ENCODE measurements at regions not wholly inside any gene's neighbourhood (a gene's known extent, or its start where the extent isn't known, plus 50 kb on each side); places are given as distances from the start of the nearest gene placed in this dataset.

DNA sequence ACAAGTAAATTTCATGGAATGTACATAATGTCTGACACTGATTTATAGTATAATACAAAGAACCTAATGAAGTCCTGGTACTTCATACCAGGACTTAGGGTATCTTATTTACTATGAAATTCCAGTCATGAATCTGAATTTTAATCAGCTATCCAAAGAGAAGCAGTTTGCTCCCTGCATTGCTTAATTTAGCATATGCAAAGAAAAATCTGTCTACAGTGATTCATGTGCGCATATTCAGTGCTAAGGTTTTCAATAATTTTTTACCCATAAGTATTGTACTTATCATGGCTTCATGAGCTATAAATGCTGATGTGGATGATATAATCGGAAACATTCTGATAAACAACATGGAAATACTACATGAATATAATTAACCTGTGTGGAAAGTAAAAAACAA lies 185.6 kb upstream of the ARHGAP42 start:
- H3K36me3 ChIP-seq = no peaks in the 10 kb centered on the region
- H3K4me3 ChIP-seq = no peak overlapping the region
- H3K4me1 ChIP-seq = no peaks in the 10 kb centered on the region
- DNase-seq = no peak
- no peak for TF ChIP-seq POLR2A (IDR thresholded peaks at IDR 0.05)
- TF ChIP-seq, protein P1, sequence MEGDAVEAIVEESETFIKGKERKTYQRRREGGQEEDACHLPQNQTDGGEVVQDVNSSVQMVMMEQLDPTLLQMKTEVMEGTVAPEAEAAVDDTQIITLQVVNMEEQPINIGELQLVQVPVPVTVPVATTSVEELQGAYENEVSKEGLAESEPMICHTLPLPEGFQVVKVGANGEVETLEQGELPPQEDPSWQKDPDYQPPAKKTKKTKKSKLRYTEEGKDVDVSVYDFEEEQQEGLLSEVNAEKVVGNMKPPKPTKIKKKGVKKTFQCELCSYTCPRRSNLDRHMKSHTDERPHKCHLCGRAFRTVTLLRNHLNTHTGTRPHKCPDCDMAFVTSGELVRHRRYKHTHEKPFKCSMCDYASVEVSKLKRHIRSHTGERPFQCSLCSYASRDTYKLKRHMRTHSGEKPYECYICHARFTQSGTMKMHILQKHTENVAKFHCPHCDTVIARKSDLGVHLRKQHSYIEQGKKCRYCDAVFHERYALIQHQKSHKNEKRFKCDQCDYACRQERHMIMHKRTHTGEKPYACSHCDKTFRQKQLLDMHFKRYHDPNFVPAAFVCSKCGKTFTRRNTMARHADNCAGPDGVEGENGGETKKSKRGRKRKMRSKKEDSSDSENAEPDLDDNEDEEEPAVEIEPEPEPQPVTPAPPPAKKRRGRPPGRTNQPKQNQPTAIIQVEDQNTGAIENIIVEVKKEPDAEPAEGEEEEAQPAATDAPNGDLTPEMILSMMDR (IDR thresholded peaks at IDR 0.05) = no peak
- no peak for ATAC-seq
- H3K9me3 ChIP-seq = peaks cover 0 to 31% (median 7%) of the 10 kb centered on the region in 12 donors
- intact Hi-C loops (cut with DNase I) = no loop called here
- WGBS, 4 donors = 92 to 94% (median 93%) methylated on average over 2 of the region's 2 CpGs
- H3K27ac ChIP-seq = no peak overlapping the region
- H3K27me3 ChIP-seq = no peaks in the 10 kb centered on the region

DNA sequence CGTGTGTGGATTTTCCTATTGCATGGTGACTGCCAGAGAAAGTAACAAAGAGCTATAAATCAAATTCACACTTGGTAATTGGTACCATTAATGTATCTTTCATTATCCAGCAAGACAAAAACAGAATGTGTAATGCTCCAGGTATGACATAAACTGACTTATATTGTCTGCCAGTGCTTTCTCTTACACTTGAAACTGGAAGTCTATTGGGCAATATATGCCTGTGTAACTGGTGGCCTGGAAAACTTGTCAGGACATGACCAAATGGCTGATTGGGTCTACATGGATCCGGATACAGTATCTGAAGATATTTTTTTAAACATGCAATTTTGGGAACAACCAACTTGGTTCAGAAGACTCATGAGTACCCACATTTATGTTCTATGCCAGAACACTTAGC lies 174.6 kb upstream of the ARHGAP42 start:
- H3K4me3 ChIP-seq = no peak overlapping the region
- no peak for TF ChIP-seq POLR2A (IDR thresholded peaks at IDR 0.05)
- TF ChIP-seq, protein P1 (IDR thresholded peaks at IDR 0.05) = no peak
- no peaks in the 10 kb centered on the region for H3K36me3 ChIP-seq
- H3K4me1 ChIP-seq = no peaks in the 10 kb centered on the region
- WGBS, 4 donors = 61 to 92% (median 77%) methylated on average over 2 of the region's 2 CpGs
- H3K27me3 ChIP-seq = no peaks in the 10 kb centered on the region
- ATAC-seq (no peak), DNase-seq (no peak)
- H3K9me3 ChIP-seq = no peaks in the 10 kb centered on the region
- intact Hi-C loops (cut with DNase I) = no loop called here
- no peak overlapping the region for H3K27ac ChIP-seq

DNA sequence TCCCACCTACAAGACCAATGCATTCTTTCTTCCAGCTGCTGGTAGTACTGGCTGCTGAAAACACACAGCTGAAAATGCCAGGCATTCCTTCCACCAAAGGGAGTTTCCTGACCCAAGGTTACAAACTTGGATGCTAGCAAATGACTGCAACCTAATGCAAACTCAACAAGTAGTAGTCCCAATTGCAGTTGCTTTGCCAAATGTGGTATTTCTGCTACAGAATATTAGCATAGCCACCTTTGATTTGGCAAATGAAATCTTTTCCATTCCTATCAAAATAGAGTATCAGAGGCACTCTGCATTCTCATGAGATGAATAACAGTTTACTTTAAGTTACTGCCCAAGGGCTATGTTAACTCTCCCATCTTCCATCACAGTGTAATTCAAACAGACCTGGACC lies 172.0 kb upstream of the ARHGAP42 start:
- Histone ChIP-seq H3K27ac (no peak overlapping the region), H3K9me3 (peaks cover 0 to 3% (median 0%) of the 10 kb centered on the region in 12 donors), H3K4me3 (no peak overlapping the region), H3K4me1 (no peaks in the 10 kb centered on the region), H3K27me3 (no peaks in the 10 kb centered on the region), H3K36me3 (no peaks in the 10 kb centered on the region)
- DNase-seq (no peak), ATAC-seq (no peak)
- intact Hi-C loops (cut with DNase I) = no loop called here
- no peak for TF ChIP-seq POLR2A (IDR thresholded peaks at IDR 0.05)
- TF ChIP-seq, protein P1 (IDR thresholded peaks at IDR 0.05) = no peak

DNA sequence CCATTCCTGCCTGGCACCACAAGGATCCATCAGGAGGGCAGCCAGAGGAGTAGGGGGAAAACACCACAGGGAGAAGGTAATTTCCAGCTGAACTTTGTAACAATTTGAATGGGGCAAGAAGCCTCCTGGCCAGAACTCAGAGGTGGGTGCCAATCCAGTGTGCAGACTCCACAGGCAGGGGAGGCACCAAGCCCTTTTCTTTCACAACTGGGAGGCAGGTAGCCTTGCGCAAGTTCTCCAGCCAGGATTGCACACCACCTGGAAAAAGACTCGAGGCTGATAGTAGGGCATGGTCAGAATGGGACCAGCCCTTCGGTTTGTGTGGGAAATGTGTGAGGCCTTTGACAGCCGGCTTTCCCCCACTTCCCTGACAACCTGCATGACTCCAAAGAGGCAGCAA lies 161.9 kb upstream of the ARHGAP42 start:
- Histone ChIP-seq H3K27ac (no peak overlapping the region), H3K9me3 (peaks cover 0 to 25% (median 16%) of the 10 kb centered on the region in 12 donors), H3K4me3 (no peak overlapping the region), H3K27me3 (no peaks in the 10 kb centered on the region), H3K4me1 (no peaks in the 10 kb centered on the region), H3K36me3 (no peaks in the 10 kb centered on the region)
- no peak for TF ChIP-seq POLR2A (IDR thresholded peaks at IDR 0.05)
- TF ChIP-seq, protein P1 (IDR thresholded peaks at IDR 0.05) = no peak
- 88 to 100% (median 90%) methylated on average over 3 to 4 of the region's 4 CpGs for WGBS, 4 donors
- ATAC-seq (no peak), DNase-seq (no peak)
- intact Hi-C loops (cut with DNase I) = no loop called here

All from heart left ventricle (tissue), 16 donors.